ENCODE measurements at regions not wholly inside any gene's neighbourhood (a gene's known extent, or its start where the extent isn't known, plus 50 kb on each side); places are given as distances from the start of the nearest gene placed in this dataset.

GRCh38 chr11:101241160-101241795 lies 111.7 kb upstream of the PGR start:
- TF ChIP-seq TCF12 (IDR thresholded peaks at IDR 0.05) (no peak), TCF12 (CRISPR knock-in tag; IDR thresholded peaks at IDR 0.05) (no peak), KDM1A (CRISPR knock-in tag; IDR thresholded peaks at IDR 0.05) (no peak), CTCF (CRISPR knock-in tag; IDR thresholded peaks at IDR 0.05) (no peak), NFIC (IDR thresholded peaks at IDR 0.05; ENCODE audit: low read length) (no peak), TP53 (CRISPR knock-in tag; conservative IDR thresholded peaks at IDR 0.05) (no peak), DNMT3B (CRISPR knock-in tag; conservative IDR thresholded peaks at IDR 0.05) (no peak), ZNF335 (CRISPR knock-in tag; IDR thresholded peaks at IDR 0.05) (no peak), FOXK2 (IDR thresholded peaks at IDR 0.05) (no peak), NFE2L1 (CRISPR knock-in tag; IDR thresholded peaks at IDR 0.05; ENCODE audit: borderline replicate concordance) (no peak), POLR2A (IDR thresholded peaks at IDR 0.05; ENCODE audit: insufficient read depth in 1 of 2, low read depth in 2 of 2, low read length in 2 of 2) (no peak), ZSCAN9 (CRISPR knock-in tag; IDR thresholded peaks at IDR 0.05; ENCODE audit: borderline replicate concordance) (no peak), TGIF2 (CRISPR knock-in tag; IDR thresholded peaks at IDR 0.05) (no peak), E2F1 (CRISPR knock-in tag; IDR thresholded peaks at IDR 0.05) (no peak)
- TF ChIP-seq, protein P1, sequence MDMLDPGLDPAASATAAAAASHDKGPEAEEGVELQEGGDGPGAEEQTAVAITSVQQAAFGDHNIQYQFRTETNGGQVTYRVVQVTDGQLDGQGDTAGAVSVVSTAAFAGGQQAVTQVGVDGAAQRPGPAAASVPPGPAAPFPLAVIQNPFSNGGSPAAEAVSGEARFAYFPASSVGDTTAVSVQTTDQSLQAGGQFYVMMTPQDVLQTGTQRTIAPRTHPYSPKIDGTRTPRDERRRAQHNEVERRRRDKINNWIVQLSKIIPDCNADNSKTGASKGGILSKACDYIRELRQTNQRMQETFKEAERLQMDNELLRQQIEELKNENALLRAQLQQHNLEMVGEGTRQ (IDR thresholded peaks at IDR 0.05; ENCODE audit: low read depth, low read length) = no peak
- TF ChIP-seq, protein P1 (CRISPR knock-in tag; IDR thresholded peaks at IDR 0.05; ENCODE audit: borderline replicate concordance) = no peak

All from HepG2 (cell line).